ENCODE measurements at regions not wholly inside any gene's neighbourhood (a gene's known extent, or its start where the extent isn't known, plus 50 kb on each side); places are given as distances from the start of the nearest gene placed in this dataset.

GRCh38 chr10:6984971-6985370 is 404.9 kb upstream of the PRKCQ start:
- no peak for TF ChIP-seq ZNF232 (CRISPR knock-in tag; IDR thresholded peaks at IDR 0.05)
- TF ChIP-seq SMAD4 (CRISPR knock-in tag; IDR thresholded peaks at IDR 0.05): no peak
- no peak for TF ChIP-seq SMAD3 (CRISPR knock-in tag; IDR thresholded peaks at IDR 0.05; ENCODE audit: borderline replicate concordance)
- no peak for TF ChIP-seq TEAD4 (CRISPR knock-in tag; IDR thresholded peaks at IDR 0.05)
- no peak for TF ChIP-seq ZSCAN18 (CRISPR knock-in tag; IDR thresholded peaks at IDR 0.05)
- TF ChIP-seq KAT7 (CRISPR knock-in tag; IDR thresholded peaks at IDR 0.05; ENCODE audit: borderline replicate concordance): no peak
- no peak for TF ChIP-seq E2F5 (CRISPR knock-in tag; IDR thresholded peaks at IDR 0.05)
- no peak for TF ChIP-seq FOXK1 (CRISPR knock-in tag; IDR thresholded peaks at IDR 0.05)
